ENCODE measurements at regions not wholly inside any gene's neighbourhood (a gene's known extent, or its start where the extent isn't known, plus 50 kb on each side); places are given as distances from the start of the nearest gene placed in this dataset.

DNA sequence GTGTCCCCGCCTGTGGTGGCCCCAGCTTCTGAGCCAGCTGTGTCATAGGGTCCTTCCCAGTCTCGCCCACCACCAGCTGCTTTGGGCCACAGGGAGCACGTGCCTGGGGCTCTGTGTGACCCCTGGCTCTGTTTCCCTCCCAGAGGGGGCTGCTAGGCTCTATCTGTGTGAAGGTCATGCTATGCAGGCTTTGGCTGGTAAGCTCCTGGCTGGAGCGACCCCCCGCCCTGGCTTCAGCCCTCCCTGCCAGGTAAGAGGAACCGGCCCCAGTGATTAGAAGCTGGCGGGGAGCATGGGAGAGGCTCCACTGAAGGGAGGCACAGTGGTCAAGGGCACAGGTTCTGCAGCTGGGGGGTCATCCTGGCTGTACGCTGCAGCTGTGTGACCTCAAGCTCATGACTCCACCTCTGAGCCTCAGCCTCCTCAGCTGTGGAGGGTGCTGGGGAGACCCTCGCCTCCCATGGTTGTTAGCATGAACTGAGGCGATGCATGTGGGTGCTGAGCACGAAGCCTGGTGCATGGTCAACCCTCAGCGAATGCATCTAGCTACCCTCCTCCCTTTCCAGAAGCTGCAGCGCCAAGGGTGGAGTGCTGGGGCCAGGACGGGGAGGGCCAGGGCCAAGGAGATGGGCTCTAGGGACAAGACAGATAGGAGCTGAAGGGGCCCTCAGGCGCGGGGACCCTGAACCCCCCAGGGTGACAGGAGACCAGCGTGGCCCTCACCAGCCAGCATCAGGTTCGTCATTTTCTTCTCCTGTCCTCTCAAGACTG lies 163.8 kb upstream of the MVB12B start:
- TF ChIP-seq, protein P1, sequence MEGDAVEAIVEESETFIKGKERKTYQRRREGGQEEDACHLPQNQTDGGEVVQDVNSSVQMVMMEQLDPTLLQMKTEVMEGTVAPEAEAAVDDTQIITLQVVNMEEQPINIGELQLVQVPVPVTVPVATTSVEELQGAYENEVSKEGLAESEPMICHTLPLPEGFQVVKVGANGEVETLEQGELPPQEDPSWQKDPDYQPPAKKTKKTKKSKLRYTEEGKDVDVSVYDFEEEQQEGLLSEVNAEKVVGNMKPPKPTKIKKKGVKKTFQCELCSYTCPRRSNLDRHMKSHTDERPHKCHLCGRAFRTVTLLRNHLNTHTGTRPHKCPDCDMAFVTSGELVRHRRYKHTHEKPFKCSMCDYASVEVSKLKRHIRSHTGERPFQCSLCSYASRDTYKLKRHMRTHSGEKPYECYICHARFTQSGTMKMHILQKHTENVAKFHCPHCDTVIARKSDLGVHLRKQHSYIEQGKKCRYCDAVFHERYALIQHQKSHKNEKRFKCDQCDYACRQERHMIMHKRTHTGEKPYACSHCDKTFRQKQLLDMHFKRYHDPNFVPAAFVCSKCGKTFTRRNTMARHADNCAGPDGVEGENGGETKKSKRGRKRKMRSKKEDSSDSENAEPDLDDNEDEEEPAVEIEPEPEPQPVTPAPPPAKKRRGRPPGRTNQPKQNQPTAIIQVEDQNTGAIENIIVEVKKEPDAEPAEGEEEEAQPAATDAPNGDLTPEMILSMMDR (IDR thresholded peaks at IDR 0.05) = no peak
- Histone ChIP-seq H3K9me3 (replicated peaks in 1 of 2; ENCODE audit: control insufficient read depth in 1 of 2, insufficient read depth in 1 of 2, low read length in 2 of 2) (no peaks in the 10 kb centered on the region), H3K9ac (ENCODE audit: insufficient read depth, low read length, poor library complexity, severe bottlenecking) (no peak overlapping the region), H3K4me1 (ENCODE audit: control insufficient read depth in 1 of 2, insufficient read depth in 2 of 2, low read length in 2 of 2) (no peaks in the 10 kb centered on the region), H4K20me1 (ENCODE audit: insufficient read depth, low read length) (no peaks in the 10 kb centered on the region), H3K79me2 (ENCODE audit: insufficient read depth, low read length) (no peaks in the 10 kb centered on the region), H3K4me3 (replicated peaks in 1 of 3; ENCODE audit: low read depth in 2 of 3, low read length in 3 of 3) (no peak overlapping the region), H3K27ac (ENCODE audit: low read depth in 1 of 2, low read length in 2 of 2) (no peak overlapping the region), H3K36me3 (replicated peaks in 1 of 2; ENCODE audit: control insufficient read depth in 1 of 2, insufficient read depth in 2 of 2, low read length in 2 of 2) (no peaks in the 10 kb centered on the region), H3K4me2 (replicated peaks; ENCODE audit: extremely low read depth, low read length, poor library complexity, severe bottlenecking) (no peak overlapping the region), H2AFZ (ENCODE audit: insufficient read depth, low read depth, low read length, poor library complexity, severe bottlenecking) (no peak overlapping the region), H3K27me3 (ENCODE audit: control insufficient read depth in 2 of 2, insufficient read depth in 2 of 2, low read length in 2 of 2) (no peaks in the 10 kb centered on the region)
- H3K9me3 Mint-ChIP-seq = no peaks in the 10 kb centered on the region
- WGBS (ENCODE audit: insufficient coverage) = 97% methylated on average over 12 of the region's 18 CpGs
- DNase-seq = no peak
- no peak overlapping the region for H3K4me3 Mint-ChIP-seq
- H3K36me3 Mint-ChIP-seq = no peaks in the 10 kb centered on the region
- no peaks in the 10 kb centered on the region for H3K4me1 Mint-ChIP-seq
- intact Hi-C loops (cut with micrococcal nuclease) = no loop called here
- peaks cover 0 to 8% (median 4%) of the 10 kb centered on the region in 3 donors for H3K27me3 Mint-ChIP-seq (ENCODE audit: low read depth in 3 of 3)
- H3K27ac Mint-ChIP-seq = no peak overlapping the region

DNA sequence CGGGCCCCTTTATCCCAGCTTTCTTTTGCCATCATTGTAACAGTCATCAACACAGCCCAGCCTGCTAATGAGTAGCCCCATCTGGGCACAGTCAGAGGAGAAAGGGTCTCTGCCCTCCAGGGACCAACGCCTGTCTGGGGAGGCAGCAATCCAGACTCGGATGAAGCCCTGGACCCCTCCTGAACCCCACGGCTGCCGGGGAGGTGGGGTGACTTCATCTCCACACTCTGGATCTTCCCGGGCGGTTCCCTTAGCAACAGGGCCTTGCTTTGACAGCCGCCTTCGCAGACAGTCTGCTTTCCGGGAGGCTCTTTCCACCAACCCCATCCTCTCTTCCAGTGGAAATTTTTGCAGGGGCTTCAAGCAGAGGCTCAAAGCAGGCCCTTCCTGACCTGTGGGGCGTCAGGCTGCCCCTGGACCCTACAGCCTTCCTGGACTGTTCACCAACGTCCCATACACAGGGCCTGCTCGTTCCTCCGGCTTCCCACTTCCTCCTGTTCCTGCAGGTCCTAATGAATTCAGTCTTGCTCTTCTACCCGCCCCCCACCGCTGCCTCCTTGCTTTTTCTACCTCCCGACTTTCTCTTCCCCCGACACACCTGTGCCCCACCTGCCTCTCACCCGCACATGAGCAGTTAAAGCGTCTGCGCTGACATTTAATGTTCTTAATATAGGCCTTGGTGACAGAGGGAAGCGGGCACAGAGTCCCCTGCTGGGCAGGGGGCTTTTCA lies 161.7 kb upstream of the MVB12B start:
- Histone ChIP-seq H3K9ac (ENCODE audit: insufficient read depth, low read length, poor library complexity, severe bottlenecking) (no peak overlapping the region), H3K27ac (ENCODE audit: low read depth in 1 of 2, low read length in 2 of 2) (no peak overlapping the region), H4K20me1 (ENCODE audit: insufficient read depth, low read length) (no peaks in the 10 kb centered on the region), H3K27me3 (ENCODE audit: control insufficient read depth in 2 of 2, insufficient read depth in 2 of 2, low read length in 2 of 2) (no peaks in the 10 kb centered on the region), H3K79me2 (ENCODE audit: insufficient read depth, low read length) (no peaks in the 10 kb centered on the region), H3K4me3 (replicated peaks in 1 of 3; ENCODE audit: low read depth in 2 of 3, low read length in 3 of 3) (no peak overlapping the region), H3K36me3 (replicated peaks in 1 of 2; ENCODE audit: control insufficient read depth in 1 of 2, insufficient read depth in 2 of 2, low read length in 2 of 2) (no peaks in the 10 kb centered on the region), H3K9me3 (replicated peaks in 1 of 2; ENCODE audit: control insufficient read depth in 1 of 2, insufficient read depth in 1 of 2, low read length in 2 of 2) (no peaks in the 10 kb centered on the region), H3K4me2 (replicated peaks; ENCODE audit: extremely low read depth, low read length, poor library complexity, severe bottlenecking) (no peak overlapping the region), H2AFZ (ENCODE audit: insufficient read depth, low read depth, low read length, poor library complexity, severe bottlenecking) (no peak overlapping the region), H3K4me1 (ENCODE audit: control insufficient read depth in 1 of 2, insufficient read depth in 2 of 2, low read length in 2 of 2) (no peaks in the 10 kb centered on the region)
- peaks cover 3 to 9% (median 8%) of the 10 kb centered on the region in 3 donors for H3K27me3 Mint-ChIP-seq (ENCODE audit: low read depth in 3 of 3)
- H3K9me3 Mint-ChIP-seq = no peaks in the 10 kb centered on the region
- TF ChIP-seq, protein P1 (IDR thresholded peaks at IDR 0.05) = no peak
- no peak overlapping the region for H3K4me3 Mint-ChIP-seq
- intact Hi-C loops (cut with micrococcal nuclease) = no loop called here
- H3K27ac Mint-ChIP-seq = no peak overlapping the region
- DNase-seq = no peak
- no peaks in the 10 kb centered on the region for H3K4me1 Mint-ChIP-seq
- WGBS (ENCODE audit: insufficient coverage) = 93% methylated on average over 17 of the region's 22 CpGs
- no peaks in the 10 kb centered on the region for H3K36me3 Mint-ChIP-seq

Measured in CD14-positive monocyte (primary cell).